CMK (cell line): ENCODE measurements at regions not wholly inside any gene's neighbourhood (a gene's known extent, or its start where the extent isn't known, plus 50 kb on each side); places are given as distances from the start of the nearest gene placed in this dataset.

Experiments used
- DNase-seq: peaks from one replicate; pipeline ENCODE4 v3.0.0-alpha.2; 2010; ENCODE audit warnings: low read depth

- no peak for DNase-seq
These were observed 1040.9 kb downstream of the CBLN2 start for GRCh38 chr18:71503222-71503621.

GRCh38 chr18:71485611-71486010 lies 1058.5 kb downstream of the CBLN2 start:
- DNase-seq = no peak

- DNase-seq = no peak
These were observed 1072.0 kb downstream of the CBLN2 start for GRCh38 chr18:71471963-71472725.

- no peak for DNase-seq
These were observed 1087.9 kb downstream of the CBLN2 start for GRCh38 chr18:71456206-71456605.

DNA sequence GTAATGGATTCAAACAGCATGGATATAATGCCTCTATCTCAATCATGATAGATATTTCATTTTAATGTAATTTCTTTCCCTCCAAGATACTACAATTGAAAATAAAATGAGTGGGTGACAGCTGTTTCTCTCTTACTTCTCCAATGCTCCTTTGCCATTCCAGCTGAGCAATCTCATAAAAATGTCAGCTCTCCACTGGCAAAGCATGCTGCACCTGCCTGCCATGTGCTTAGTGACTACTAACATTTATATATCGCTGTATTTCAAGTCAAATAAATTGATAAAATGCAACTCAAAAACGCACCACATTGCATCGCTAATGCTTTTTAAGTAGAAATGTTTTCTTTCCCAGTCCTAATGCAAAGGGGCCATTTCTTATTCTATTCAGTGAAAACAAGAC lies 1093.9 kb downstream of the CBLN2 start:
- DNase-seq = no peak

DNA sequence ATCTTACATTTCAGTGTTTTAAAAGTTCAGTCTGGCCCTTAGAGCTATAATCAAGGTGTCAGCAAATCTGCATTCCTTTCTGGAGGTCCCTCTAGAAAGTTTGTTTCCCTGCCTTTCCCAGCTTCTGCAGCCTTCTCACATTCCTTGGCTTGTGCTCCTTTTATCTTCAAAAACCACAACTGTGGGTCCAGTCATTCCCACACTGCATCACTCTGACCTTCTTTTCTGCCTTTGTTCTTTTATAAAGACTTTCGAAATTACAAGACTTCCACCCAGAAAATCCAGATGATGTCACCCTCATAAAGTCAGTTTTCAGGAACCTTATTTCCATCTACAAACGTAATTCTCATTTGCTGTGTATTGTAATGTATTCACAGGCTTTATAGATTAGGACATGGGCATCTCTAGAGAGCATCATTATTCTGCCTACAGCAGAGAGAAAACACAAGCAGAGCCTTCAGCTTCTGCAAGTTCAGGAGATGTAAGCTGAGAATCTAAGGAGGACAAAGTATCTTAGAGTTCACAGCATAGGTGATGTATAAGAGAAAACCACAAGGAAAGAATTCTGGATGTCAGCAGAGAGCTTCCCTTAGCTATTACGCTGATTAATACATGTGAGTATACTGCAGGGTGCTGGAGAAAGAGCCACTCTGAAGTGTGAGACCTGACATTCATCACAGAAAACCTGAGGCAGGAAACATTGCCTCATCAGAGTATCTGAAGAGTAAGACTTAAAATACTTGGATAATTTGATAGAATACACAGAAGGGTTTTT lies 1100.2 kb downstream of the CBLN2 start:
- DNase-seq = no peak

DNA sequence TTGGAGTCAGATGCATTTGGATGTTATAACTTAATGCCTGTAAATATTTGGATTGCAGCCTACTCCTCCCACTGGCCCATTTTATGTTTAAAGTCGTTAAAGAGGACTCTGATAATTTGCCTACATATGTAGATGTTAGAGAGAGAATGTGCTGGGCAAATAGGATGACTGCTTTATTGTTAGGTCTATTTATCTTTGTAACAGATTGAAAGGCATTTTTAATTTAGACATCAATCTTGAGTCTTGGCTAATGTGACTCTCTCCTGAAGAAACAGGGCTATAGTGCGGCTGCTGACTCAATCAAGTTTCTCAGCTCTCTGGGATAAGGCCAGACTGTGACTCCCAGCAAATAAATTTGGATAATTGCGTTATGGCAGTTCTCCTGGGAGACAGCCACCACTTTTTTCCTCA lies 1101.4 kb downstream of the CBLN2 start:
- DNase-seq = no peak

- DNase-seq = no peak
These were observed 1103.0 kb downstream of the CBLN2 start for GRCh38 chr18:71441156-71441555.

GRCh38 chr18:71437511-71437910 lies 1106.6 kb downstream of the CBLN2 start:
- no peak for DNase-seq

GRCh38 chr18:71433373-71433772 lies 1110.8 kb downstream of the CBLN2 start:
- DNase-seq = no peak

DNA sequence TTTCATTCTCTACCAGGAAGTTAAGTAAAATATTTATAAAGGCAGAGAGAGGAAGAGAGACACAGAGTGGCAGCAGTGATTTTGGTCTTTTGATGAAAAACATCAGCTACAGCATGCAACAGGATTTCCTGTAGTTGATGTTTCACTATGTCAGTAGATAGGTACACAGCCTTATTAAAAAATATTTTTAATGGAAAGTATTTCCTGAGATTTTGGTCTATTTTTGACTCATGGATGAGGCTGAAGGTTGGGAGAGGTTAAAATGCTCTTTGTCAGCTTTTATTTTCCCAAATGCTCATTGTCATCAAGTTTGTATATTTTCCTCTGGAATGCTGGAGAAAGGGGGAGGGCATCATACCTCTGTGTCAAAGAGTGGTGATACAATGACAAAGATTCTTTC lies 1112.5 kb downstream of the CBLN2 start:
- no peak for DNase-seq

GRCh38 chr18:71431171-71431570 lies 1113.0 kb downstream of the CBLN2 start:
- DNase-seq = no peak

DNA sequence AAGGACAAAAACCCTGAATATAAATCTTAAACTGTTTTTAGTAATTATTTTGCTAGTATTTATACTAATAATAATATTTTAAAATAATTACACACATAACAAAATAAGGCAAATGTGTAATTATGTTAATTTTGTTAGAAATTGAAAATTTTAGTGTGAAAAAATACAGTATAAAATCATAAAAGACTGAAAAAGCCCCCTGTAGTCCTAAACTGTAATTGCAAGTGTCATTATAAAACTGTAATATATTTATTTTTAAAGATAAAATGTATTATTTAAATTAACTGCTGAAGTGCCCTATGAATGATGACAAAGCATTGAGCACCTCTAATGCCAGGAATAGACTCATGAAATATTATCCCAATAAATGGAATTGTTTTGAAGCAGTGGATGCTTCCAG lies 1117.7 kb downstream of the CBLN2 start:
- no peak for DNase-seq

- no peak for DNase-seq
These were observed 1116.4 kb downstream of the SOCS6 start for GRCh38 chr18:71405169-71405809.

DNA sequence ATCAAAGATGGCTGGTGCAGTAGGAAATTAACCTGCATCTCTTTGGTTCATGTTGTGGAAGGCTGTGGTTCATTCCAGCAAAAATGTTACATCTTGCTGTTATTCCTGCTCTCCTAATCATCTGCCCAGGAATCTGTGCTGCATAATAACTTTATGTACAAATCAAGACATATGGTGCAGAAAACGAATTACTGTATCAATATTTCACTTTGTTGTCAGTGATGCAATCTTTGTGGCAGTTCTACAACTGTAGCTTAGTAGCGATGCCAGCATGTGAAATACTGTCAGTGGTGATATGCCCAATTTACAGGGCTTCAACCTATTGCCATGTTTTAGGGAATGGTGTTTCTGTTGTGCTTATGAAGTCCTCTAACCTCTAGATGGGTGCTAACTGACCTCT lies 1114.7 kb downstream of the SOCS6 start:
- no peak for DNase-seq

DNA sequence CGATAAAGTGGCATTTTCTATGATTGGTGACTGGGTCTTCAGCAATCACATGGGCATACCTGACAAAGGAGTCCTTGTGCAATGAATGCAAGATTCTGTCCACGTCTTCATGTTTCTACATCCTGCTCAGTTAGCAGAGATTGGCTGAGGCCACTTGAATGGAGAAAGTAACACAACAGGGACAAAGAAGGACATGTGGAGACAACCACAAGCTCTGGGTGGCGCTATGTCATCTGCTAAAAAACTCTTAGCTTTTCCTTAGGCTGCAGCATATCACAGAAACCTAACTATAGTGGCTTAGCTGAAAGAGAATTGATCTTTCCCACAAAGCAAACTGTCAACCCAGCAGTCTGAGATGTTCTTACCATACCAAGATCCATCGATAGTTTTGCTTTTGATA lies 1109.7 kb downstream of the SOCS6 start:
- no peak for DNase-seq

GRCh38 chr18:71388148-71388547 lies 1099.3 kb downstream of the SOCS6 start:
- no peak for DNase-seq

GRCh38 chr18:71374294-71375000 lies 1085.6 kb downstream of the SOCS6 start:
- no peak for DNase-seq

DNA sequence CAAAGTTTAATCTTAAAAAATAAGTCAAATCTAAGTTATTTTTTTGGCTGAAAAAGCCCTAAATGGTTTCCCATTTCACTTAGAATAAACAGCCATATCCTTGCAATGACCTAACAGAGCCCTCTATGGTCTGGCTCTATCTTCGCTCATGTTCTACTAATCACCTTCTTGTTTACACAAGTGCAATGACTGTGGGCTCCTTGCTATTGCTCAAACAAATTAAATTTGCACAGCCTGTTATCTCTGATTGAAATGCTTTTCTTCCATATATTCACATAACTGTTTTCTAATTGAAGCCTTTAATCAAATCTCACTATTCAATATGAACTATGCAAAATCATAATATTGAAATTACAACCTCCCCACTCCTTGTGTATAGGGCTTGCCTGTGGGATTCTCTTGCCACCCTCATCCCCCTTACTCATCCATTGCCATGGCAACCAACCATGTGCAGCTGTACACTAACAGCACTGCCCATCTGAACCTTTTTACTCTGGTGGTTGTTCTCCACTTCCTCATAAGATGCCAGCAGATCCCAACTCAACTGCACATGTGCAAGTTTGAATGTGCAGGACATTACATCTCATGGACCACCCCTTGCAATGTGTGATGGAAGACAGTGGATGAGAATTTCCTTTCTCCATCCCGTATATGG lies 1083.2 kb downstream of the SOCS6 start:
- DNase-seq = no peak

DNA sequence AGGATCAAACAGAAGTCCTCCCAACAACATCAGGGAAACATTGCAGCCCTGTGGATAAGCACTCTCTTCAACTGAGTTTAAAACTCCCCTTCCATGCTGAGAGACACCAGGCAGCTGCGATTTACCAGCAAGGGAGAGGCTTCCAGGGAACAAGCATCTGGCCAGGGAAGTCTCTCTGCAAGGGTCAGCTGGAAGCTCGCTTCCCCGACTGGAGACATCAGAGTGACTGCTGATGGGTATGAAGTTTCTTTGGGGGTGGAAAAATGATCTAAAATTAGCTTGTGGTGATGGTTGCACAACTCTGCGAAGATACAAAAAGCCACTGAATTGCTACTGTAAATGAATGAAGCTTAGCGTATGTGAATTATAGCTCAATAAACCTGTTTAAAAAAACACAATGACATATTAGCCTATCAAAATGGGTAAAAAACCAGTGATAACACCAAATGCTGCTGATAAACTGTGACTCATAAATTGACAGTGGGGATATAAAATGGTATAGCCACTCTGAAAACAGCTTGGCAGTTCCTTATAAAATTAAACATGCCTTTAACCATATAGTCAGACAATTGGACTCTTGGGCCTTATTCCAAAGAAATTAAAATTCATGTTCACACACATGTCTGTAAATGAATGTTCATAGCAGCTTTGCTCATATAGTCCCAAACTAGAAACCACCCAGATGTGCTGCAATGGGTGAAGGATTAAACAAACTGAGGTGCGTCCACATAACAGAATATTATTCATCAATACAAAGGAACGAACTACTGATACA lies 1082.0 kb downstream of the SOCS6 start:
- DNase-seq = no peak

DNA sequence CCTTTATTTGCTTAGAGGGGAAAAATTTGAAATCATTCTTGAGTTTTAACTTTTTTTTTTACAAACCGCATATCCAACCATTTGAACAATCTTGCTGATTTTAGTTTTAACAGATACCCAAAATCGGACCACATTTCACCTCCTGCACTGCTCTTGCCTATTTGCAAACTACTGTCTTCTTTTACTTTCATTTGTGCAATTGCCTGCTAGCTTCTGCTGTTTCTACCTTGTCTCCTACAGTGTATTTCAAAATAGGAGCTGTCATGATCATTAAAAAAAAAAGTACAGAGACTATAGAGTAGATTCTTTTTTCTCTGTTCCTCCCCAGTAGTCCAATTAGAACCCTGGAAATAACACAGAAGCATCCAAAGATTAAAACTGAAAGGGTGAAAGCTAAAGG lies 1081.2 kb downstream of the SOCS6 start:
- DNase-seq = no peak
